T-helper 22 cell (primary cell): ENCODE measurements at regions not wholly inside any gene's neighbourhood (a gene's known extent, or its start where the extent isn't known, plus 50 kb on each side); places are given as distances from the start of the nearest gene placed in this dataset.

Source experiments
- DNase-seq: peaks from one replicate; pipeline ENCODE4 v3.0.0-alpha.2; 2020; ENCODE audit warnings: low read depth

DNA sequence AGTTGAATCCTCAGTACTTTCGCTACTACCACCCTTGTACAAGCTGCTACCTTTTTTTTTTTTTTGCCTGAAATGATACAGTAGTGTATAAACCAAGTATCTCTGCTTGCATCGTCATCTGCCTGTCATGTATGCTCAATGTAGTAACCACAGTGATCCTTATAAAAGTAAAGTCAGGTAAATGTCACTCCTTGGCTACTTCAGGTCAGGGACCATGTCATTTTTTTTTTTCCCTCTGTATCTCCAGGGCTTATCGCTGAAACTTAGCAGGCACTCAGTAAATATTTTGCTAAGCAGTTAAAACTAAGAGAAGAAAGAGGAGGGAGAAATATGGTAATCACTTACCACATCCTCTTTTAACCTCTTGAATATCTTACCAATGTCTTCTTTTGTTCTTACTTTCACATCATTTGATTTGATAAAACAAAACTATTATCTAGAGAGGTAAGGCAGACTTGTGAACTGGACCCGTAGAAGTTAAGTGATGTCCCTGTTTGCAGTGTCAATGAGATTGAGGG, 96.8 kb upstream of the KLF12 start:
- no peak for DNase-seq

- DNase-seq, result no peak
Observed at GRCh38 chr13:74229242-74229641, 95.0 kb upstream of the KLF12 start.

DNA sequence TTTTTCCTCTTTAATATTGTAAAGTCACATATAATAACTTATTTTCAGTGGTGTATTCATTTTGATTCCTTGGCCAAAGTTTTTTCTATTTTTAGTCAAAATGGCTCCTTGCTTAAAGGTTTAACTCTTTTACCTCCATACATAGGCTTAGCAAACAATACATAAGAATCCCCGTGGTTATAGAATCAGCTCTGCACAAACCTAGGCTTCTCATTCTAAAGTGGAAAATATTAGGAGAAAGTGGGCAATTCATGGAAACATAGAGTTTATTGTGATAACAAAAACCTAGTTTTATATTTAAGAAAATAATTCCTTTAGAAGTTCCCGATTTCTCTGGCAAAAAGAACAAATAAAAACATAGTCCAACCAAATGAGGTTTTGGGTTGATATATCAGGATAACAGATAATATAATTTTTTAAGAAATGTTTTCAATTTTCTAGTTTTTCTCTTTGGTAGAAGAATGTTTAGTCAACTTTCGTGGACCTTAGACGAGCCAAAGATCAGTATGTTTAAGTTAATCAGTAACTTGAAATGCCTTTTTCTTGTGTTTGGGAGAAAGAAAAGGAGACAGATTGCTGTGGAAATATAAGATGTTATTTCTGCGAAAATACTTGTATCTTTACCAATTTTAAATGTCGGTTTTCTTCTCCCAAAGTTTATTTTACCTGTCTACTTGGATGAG, 93.4 kb upstream of the KLF12 start:
- no peak for DNase-seq

DNA sequence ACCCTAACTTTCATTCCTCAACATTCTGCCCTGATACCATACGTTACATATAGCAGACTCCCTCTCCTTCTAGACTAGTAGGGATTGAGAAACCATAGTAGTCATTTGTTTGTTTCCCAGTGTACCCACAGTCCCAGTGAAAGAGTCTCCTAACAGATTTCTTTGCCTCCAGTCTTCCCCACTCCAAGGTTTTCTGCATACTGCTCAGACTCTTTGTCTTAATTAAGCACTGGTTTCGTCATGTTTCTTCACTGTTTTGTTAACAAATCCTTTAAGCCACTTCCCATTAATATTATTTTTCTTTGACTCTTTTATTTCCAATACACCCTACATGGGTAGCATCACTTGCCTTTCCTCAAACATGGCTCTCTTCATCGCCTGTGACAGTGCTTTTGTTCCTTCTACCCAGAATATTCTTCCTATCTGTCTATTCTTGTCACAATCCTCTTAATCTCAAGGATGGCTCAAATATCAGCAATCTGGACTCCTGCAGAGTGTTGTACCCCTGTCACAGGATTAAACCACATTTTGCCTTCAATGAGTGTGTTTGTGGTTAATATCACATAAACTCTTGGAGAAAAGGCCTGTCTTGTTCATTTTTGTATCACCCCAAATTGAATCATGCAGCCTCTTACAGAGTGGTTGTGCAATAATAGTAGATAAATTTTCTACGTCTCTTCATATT, 92.7 kb upstream of the KLF12 start:
- DNase-seq, result no peak

- DNase-seq, result no peak
Observed at GRCh38 chr13:74221752-74222151, 87.5 kb upstream of the KLF12 start.

DNA sequence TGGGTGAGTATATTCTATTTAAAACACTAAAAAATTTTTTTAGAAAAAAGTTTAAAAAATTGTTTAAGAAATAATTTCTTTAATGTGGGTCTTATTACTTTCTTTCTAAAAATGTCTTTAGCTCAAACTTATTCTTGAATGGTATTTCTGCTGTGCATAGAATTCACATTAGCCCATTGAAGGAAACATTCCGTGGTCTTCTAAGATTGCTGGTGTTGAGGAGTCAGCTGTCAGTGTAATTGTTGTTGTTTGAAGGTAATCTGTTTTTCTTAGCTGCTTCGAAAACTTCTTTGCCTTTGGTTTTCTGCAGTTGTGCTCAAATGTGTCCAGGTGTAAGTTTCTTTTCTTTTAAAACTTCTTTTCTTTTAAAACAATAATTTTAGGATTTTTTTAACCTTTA, 85.4 kb upstream of the KLF12 start:
- no peak for DNase-seq

DNA sequence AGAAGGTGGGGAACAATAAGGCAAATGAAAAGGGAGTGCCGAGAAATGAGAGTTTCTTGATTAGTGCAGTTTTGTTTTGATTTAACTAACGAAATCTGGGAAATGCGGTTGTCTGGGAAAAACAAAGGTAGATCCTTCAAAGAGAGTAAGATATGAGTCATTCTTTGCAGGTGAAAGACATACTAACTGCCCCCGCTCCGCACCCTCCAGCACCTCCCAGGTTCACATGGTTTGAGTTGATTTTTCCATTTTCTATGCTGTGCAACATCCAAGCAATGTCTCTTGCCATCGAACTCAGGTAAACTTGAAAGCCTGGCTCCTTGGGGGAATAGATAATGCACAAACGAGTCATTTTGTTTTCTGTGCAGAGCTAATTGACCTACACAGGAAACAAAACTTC, 84.1 kb upstream of the KLF12 start:
- DNase-seq, result no peak

- DNase-seq, result no peak
Observed at GRCh38 chr13:74217811-74218210, 83.6 kb upstream of the KLF12 start.

- no peak for DNase-seq
Observed at GRCh38 chr13:74215420-74215819, 81.2 kb upstream of the KLF12 start.

DNA sequence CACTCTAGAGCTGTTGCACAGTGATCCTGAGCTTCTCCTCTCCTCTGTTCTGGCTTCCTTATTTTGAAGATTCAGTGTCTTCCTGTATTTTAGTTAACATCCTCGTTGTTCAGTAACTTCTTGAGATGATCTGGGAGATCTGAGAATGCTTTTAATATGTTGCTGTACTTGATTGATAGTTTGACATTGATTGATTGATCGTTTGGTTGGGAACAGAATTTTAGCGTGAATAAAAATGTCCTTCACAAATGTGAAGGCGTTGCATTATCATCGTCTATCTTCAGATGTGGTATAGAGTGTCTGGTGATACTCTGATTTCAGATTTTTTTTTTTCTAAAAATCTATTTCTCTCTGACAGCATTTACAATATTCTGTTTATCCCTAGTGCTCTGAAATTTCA, 80.1 kb upstream of the KLF12 start:
- DNase-seq, result no peak

DNA sequence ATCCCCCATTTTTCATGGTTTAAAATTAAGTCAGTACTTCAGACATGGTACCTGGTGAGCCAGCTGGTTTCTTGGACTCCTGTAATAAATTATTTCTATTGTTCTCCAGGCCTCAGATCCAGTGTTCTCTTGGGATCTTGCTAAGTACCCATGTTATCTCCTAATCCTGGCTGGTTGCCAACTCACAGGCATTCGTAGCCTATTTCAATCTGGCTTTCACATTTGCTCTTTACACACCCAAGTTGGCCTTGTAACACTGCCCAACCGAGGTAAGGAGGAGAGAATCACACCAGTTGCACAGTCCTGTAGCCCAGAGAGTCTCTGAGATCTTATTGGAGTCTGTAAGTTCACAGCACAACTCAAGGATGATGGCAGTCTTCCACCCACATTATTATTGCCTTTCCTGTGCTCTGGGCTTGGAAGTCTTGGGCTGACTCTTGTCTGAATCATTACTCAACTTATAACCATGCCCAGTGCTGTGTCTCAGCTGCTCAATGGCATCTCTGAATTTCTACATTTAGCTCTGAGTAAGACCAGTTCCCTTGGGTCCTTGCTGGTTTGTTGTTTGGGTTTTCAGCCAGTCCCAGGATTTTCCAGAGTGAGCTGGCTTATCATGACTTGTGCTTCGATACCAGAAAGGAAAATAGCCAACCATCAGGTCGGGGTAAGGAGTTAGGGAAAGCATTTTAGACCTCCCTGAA, 76.6 kb upstream of the KLF12 start:
- DNase-seq, result no peak

- no peak for DNase-seq
Observed at GRCh38 chr13:74206855-74207254, 72.7 kb upstream of the KLF12 start.

- no peak for DNase-seq
Observed at GRCh38 chr13:74206061-74206561, 71.9 kb upstream of the KLF12 start.

GRCh38 chr13:74205313-74205690, 71.1 kb upstream of the KLF12 start:
- DNase-seq, result no peak

DNA sequence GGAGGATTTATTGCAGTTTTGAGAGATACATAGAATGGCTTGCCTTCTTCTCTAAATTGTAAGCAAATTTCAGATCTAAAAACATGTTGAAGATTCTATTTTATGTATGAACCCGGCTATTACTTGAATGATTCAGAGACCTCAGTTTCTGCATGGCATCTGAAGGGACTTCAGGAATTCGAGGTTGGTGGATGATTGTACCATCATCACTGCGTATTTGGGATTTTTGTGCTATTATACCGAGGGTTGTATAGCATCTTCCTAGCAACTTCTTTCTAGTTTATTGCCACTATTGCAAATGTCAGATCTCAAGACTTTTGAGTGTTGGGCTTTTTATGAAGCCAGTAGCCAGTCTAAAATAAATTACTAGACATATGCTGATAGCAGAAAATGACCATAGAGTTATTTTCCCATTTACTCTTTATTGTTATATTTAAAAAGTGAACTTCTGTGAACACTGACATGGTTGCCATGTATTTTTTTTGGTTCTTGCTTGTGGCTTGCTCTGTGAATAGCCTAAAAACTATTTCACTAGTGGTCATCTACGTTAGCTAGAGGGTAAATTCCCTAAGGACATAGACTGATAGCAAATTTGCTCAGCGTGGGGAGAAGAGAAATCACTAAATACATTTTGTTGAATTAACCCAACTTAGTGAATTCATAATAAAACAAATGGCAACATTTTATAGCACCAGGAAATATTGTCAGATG, 70.6 kb upstream of the KLF12 start:
- no peak for DNase-seq

- DNase-seq, result no peak
Observed at GRCh38 chr13:74203576-74203975, 69.4 kb upstream of the KLF12 start.

GRCh38 chr13:74202129-74202813, 68.1 kb upstream of the KLF12 start:
- no peak for DNase-seq

DNA sequence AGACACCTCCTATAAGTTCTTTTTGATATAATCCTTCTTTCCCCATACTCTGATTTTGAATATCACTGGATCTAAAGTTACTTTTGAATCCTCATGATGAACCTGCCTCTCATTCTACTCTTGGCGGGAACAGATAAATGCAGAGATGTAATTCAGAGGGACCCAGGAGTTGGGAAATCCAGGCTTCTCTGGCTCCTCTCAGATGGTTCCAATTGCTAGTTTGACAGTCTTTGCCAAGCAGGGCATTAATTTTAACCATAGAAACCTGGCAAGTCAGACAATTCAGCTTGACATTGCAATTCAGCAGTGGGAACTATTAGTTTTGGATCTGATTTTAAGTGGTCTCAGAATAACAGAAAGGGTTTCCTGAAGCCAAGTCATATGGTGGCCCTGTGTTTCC, 67.3 kb upstream of the KLF12 start:
- DNase-seq, result no peak

DNA sequence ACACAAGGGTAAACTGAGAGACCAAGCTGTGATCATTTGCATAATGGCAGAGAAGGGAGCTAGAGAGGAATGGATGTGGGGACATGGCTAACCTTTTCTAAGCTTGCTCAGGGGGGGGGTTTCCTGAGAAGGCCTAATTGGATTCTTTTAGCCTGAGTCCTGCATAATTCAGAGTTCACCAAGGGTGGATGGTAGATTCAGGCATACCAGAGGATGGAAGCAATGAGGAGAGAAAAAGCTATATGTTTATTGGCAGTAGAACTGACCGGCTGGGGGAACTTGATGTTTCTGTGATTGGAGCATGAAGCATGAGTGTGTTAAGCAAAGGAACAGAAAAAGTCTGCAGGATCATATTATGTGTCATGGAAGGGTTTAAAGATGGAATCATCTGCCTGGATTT, 65.9 kb upstream of the KLF12 start:
- no peak for DNase-seq

DNA sequence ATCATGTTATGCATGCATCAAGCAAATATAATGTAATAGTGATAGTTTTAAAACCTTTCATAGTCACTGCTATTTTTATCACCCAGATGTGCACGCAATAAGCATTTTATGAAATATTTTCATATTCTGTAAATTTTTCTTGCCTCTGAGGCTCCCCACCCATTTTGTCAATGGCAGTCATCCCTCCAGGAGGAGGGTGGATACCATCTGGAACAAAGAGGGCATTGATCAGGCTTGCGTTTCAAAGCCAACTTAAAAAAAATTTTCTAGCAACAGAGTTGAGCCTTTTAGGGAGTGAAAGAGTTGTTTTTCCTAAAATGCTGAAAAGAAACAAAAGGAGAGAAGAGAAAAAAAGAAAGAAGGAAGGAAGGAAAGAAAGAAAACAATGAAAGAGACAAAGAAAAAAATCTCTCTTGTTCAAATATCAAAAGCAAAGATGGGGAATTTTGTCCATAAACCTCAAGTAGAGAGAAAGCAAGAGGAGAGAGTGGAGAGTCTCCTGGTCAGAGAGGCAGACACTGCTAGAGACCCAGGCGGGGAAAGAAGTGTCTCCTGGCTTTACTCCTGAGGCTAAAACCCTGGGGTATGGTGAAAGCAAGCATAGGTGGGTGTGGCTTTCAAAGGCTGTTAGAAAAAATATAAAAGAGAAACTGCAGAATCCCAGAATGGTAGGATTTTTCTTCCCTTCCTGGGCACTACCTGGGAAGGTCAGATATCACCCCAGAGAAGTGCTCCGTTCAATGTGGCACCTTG, 63.6 kb upstream of the KLF12 start:
- DNase-seq, result no peak

DNA sequence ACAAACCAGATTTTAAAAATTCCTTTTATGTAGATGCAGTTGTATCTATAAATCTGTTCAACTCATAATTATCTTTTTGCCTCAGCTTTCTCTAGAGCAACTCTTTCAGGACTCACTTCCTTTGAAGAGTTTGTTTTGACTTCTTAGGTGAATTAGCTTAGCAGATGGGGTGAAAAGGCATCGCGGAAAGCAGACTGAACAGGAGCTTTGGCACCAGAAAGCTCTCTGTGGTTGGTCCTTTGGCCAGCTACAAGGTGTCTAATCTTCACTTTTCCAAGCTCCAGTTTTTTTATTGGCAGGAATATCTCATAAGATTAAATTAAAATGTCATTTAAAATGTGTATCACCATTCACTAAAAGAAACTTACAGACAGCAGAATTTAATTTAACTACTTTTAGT, 60.6 kb upstream of the KLF12 start:
- no peak for DNase-seq
